K562 (cell line): ENCODE measurements at regions not wholly inside any gene's neighbourhood (a gene's known extent, or its start where the extent isn't known, plus 50 kb on each side); places are given as distances from the start of the nearest gene placed in this dataset.
A peak's percentile ranks its signal among the peaks of the same experiment; 100 is the strongest.

Source experiments
- ATAC-seq: fragments of 200-7000 bp; cut with Tn5 transposase; 3 replicates; pipeline ENCODE4 v1.9.1; 2020; ENCODE audit warnings: moderate library complexity
- BruUV-seq: library from RNA; stranded (reverse); fragments of 400-500 nt; replicated peaks from 2 replicates; lab custom pipeline; 2021; lab: Mats Ljungman, UMichigan
- CTCF ChIA-PET: fragments of 300-600 bp; formaldehyde crosslinking; extraction: SDS; loops from one replicate; lab custom pipeline; 2021; ENCODE audit warnings: low intra/inter-chr PET ratio; lab: Yijun Ruan, JAX
- POLR2A ChIA-PET: fragments of 300-600, 350-650 bp; sonication (Branson Sonifier 250); formaldehyde crosslinking; extraction: SDS; loops from one replicate; lab custom pipeline; 2021; ENCODE audit warnings: antibody characterized with exemption, inconsistent platforms; lab: Yijun Ruan, JAX
- DNase-seq, 4 experiments: peaks; one replicate each; pipeline versions ENCODE4 v3.0.0 to v3.0.0-alpha.2; 2011 to 2018; ENCODE audit warnings: low spot score in 3 of 4, mixed read lengths in 3 of 4; ENCODE audit errors: extremely low read depth in 1 of 4
- FAIRE-seq: peaks from 2 replicates; lab custom pipeline; 2011; peaks lifted over from hg19 to GRCh38; lab: Jason Lieb, UNC
- H2AFZ ChIP-seq: 2 replicates; pipeline ENCODE4 v1.6.0; 2011; ENCODE audit warnings: low read depth, low read length, control low read depth, inconsistent platforms
- H3K27ac ChIP-seq: fragments of 200-600 bp; 3 replicates; pipeline ENCODE4 v1.8.0; 2011; ENCODE audit warnings: low read depth, mild to moderate bottlenecking, control low read depth, inconsistent platforms, low read length, moderate library complexity, mixed read lengths; ENCODE audit errors: extremely low read depth
- H3K27me3 ChIP-seq, 2 experiments: fragments of 300-600 bp in 1 of 2; 2 replicates in 1 of 2; 3 replicates in 1 of 2; pipeline versions ENCODE4 v1.6.0 to v1.8.0; 2011; ENCODE audit warnings: inconsistent platforms in 2 of 2, low read length in 2 of 2, mild to moderate bottlenecking in 1 of 2, mixed read lengths in 1 of 2, moderate library complexity in 1 of 2; ENCODE audit not compliant: control insufficient read depth in 2 of 2, insufficient read depth in 2 of 2
- H3K36me3 ChIP-seq: fragments of 300-600 bp; 3 replicates; pipeline ENCODE4 v1.8.0; 2011; ENCODE audit warnings: mild to moderate bottlenecking, low read length, inconsistent platforms; ENCODE audit not compliant: control insufficient read depth, insufficient read depth
- H3K4me1 ChIP-seq, 2 experiments: fragments of 200-600 bp in 1 of 2; replicated peaks in 1 of 2; 2 replicates in 1 of 2; 3 replicates in 1 of 2; pipeline versions ENCODE4 v1.5.1 to v1.8.0; 2011; ENCODE audit warnings: inconsistent platforms in 2 of 2, low read length in 2 of 2, mild to moderate bottlenecking in 1 of 2, mixed read lengths in 1 of 2, moderate library complexity in 1 of 2; ENCODE audit not compliant: control insufficient read depth in 2 of 2, insufficient read depth in 2 of 2
- H3K4me2 ChIP-seq: 2 replicates; pipeline ENCODE4 v1.6.1; 2011; ENCODE audit warnings: low read length, control low read depth, inconsistent platforms, mixed read lengths; ENCODE audit not compliant: insufficient read depth
- H3K4me3 ChIP-seq: fragments of 200-600 bp; sonication (generic), shearing (Covaris generic); 2 replicates; pipeline ENCODE4 v1.5.1; 2016; ENCODE audit warnings: control low read depth, inconsistent platforms
- H3K79me2 ChIP-seq: fragments of 200-600 bp; 3 replicates; pipeline ENCODE4 v1.8.0; 2011; ENCODE audit warnings: low read length, inconsistent platforms; ENCODE audit not compliant: control insufficient read depth, insufficient read depth
- H3K9ac ChIP-seq, 2 experiments: 2 replicates each; pipeline versions ENCODE4 v1.6.0 to v1.6.1; 2011; ENCODE audit warnings: low read depth in 2 of 2, low read length in 2 of 2, control low read depth in 1 of 2, inconsistent platforms in 1 of 2, mild to moderate bottlenecking in 1 of 2, mixed read lengths in 1 of 2; ENCODE audit not compliant: insufficient read depth in 1 of 2
- H3K9me1 ChIP-seq: one replicate; pipeline ENCODE4 v1.6.0; 2011; ENCODE audit warnings: inconsistent platforms, mild to moderate bottlenecking, low read length, moderate library complexity; ENCODE audit not compliant: control insufficient read depth, insufficient read depth
- H3K9me3 ChIP-seq: replicated peaks from 2 replicates; pipeline ENCODE4 v1.5.1; 2011; ENCODE audit warnings: low read depth, low read length, inconsistent platforms; ENCODE audit not compliant: control insufficient read depth, insufficient read depth
- H4K20me1 ChIP-seq: replicated peaks from 2 replicates; pipeline ENCODE4 v1.6.1; 2011; ENCODE audit warnings: low read length, inconsistent platforms, mixed read lengths; ENCODE audit not compliant: control insufficient read depth, insufficient read depth
- HMG20B ChIP-seq: fragments of 250-450 bp; sonication (Bioruptor Pico); IDR thresholded peaks from 2 replicates; pipeline ENCODE4 v1.5.0; 2021; ENCODE audit warnings: mild to moderate bottlenecking
- NR3C1 ChIP-seq: sonication (generic); formaldehyde crosslinking; IDR thresholded peaks from 2 replicates; pipeline ENCODE4 v1.8.1; 2022; ENCODE audit warnings: missing genetic modification reagents
- ZFP1 ChIP-seq: fragments of 450-650 bp; formaldehyde crosslinking; IDR thresholded peaks from 2 replicates; pipeline ENCODE4 v1.4.0; 2020; ENCODE audit warnings: mild to moderate bottlenecking, mixed read lengths
- ZNF785 ChIP-seq: fragments of 250-450 bp; sonication (Bioruptor Pico); IDR thresholded peaks from 2 replicates; pipeline ENCODE4 v1.4.0; 2020; ENCODE audit warnings: mild to moderate bottlenecking
- in situ Hi-C: fragments of 300-500 bp; cut with MboI; formaldehyde crosslinking; loops from 4 replicates; pipeline ENCODE4 v1.15.0; 2018; ENCODE audit warnings: inconsistent platforms, mixed read lengths
- intact Hi-C: fragments of 100-400 bp; cut with micrococcal nuclease; formaldehyde crosslinking; loops from 2 replicates; pipeline ENCODE4 v1.14.2; 2022
- TF ChIP-seq, protein P1 (sequence below), 2 experiments: fragments of 250-450 bp in 1 of 2; fragments of 450-650 bp in 1 of 2; sonication (Bioruptor Pico) in 1 of 2; IDR thresholded peaks; 2 replicates each; pipeline versions ENCODE4 v1.6.1 to v1.8.0; 2016 to 2021; ENCODE audit warnings: mild to moderate bottlenecking in 2 of 2, moderate library complexity in 2 of 2, missing compliant biosample characterization in 1 of 2, missing genetic modification characterization in 1 of 2
- TF ChIP-seq, protein P2 (sequence below): fragments of 250-450 bp; sonication (Bioruptor Pico); IDR thresholded peaks from 2 replicates; pipeline ENCODE4 v1.4.0; 2020

- H3K9ac ChIP-seq: no peak overlapping the region
- intact Hi-C loops: no loop called here
These were observed 167.5 kb upstream of the DPP10 start for GRCh38 chr2:114274957-114275356.

More at GRCh38 chr2:114274957-114275356, 167.5 kb upstream of the DPP10 start:
- H3K4me2 ChIP-seq: no peak overlapping the region
- no peak overlapping the region for H3K27ac ChIP-seq
- POLR2A ChIA-PET: no interaction called here
- no peaks in the 10 kb centered on the region for H3K27me3 ChIP-seq
- no peak for DNase-seq
- no peak overlapping the region for H3K4me3 ChIP-seq
- no peak for ATAC-seq
- H3K9me3 ChIP-seq: no peaks in the 10 kb centered on the region; the same call in 1 of the 2 replicates
- no TSS peak for BruUV-seq
- no peak for FAIRE-seq
- no peak overlapping the region for H2AFZ ChIP-seq
- TF ChIP-seq, protein P1, sequence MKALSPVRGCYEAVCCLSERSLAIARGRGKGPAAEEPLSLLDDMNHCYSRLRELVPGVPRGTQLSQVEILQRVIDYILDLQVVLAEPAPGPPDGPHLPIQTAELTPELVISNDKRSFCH (CRISPR knock-in tag; IDR thresholded peaks at IDR 0.05): no peak
- TF ChIP-seq, protein P1 (tag; IDR thresholded peaks at IDR 0.05): no peak
- peak; percentile 80 for TF ChIP-seq ZFP1 (CRISPR knock-in tag)
- no peak for TF ChIP-seq HMG20B (CRISPR knock-in tag)
- TF ChIP-seq, protein P2, sequence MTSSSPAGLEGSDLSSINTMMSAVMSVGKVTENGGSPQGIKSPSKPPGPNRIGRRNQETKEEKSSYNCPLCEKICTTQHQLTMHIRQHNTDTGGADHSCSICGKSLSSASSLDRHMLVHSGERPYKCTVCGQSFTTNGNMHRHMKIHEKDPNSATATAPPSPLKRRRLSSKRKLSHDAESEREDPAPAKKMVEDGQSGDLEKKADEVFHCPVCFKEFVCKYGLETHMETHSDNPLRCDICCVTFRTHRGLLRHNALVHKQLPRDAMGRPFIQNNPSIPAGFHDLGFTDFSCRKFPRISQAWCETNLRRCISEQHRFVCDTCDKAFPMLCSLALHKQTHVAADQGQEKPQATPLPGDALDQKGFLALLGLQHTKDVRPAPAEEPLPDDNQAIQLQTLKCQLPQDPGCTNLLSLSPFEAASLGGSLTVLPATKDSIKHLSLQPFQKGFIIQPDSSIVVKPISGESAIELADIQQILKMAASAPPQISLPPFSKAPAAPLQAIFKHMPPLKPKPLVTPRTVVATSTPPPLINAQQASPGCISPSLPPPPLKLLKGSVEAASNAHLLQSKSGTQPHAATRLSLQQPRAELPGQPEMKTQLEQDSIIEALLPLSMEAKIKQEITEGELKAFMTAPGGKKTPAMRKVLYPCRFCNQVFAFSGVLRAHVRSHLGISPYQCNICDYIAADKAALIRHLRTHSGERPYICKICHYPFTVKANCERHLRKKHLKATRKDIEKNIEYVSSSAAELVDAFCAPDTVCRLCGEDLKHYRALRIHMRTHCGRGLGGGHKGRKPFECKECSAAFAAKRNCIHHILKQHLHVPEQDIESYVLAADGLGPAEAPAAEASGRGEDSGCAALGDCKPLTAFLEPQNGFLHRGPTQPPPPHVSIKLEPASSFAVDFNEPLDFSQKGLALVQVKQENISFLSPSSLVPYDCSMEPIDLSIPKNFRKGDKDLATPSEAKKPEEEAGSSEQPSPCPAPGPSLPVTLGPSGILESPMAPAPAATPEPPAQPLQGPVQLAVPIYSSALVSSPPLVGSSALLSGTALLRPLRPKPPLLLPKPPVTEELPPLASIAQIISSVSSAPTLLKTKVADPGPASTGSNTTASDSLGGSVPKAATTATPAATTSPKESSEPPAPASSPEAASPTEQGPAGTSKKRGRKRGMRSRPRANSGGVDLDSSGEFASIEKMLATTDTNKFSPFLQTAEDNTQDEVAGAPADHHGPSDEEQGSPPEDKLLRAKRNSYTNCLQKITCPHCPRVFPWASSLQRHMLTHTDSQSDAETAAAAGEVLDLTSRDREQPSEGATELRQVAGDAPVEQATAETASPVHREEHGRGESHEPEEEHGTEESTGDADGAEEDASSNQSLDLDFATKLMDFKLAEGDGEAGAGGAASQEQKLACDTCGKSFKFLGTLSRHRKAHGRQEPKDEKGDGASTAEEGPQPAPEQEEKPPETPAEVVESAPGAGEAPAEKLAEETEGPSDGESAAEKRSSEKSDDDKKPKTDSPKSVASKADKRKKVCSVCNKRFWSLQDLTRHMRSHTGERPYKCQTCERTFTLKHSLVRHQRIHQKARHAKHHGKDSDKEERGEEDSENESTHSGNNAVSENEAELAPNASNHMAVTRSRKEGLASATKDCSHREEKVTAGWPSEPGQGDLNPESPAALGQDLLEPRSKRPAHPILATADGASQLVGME: no peak
- TF ChIP-seq ZNF785 (CRISPR knock-in tag): no peak
- no peak for TF ChIP-seq NR3C1 (CRISPR knock-in tag)
- TF ChIP-seq, all 486 proteins: peak for 1
- Histone ChIP-seq H3K36me3 (no peaks in the 10 kb centered on the region), H3K9me1 (no peaks in the 10 kb centered on the region), H3K4me1 (no peaks in the 10 kb centered on the region), H4K20me1 (no peaks in the 10 kb centered on the region), H3K79me2 (no peaks in the 10 kb centered on the region)
- in situ Hi-C loops: no loop called here
- CTCF ChIA-PET: no interaction called here
